ENCODE measurements at regions not wholly inside any gene's neighbourhood (a gene's known extent, or its start where the extent isn't known, plus 50 kb on each side); places are given as distances from the start of the nearest gene placed in this dataset.

GRCh38 chr9:96062031-96062430, 186.5 kb downstream of the ERCC6L2 start:
- TF ChIP-seq CTCF (IDR thresholded peaks at IDR 0.05) (no peak), POLR2AphosphoS5 (IDR thresholded peaks at IDR 0.05) (no peak), POLR2A (IDR thresholded peaks at IDR 0.05) (no peak)

Data from stomach (tissue), 4 donors.